ENCODE measurements at regions not wholly inside any gene's neighbourhood (a gene's known extent, or its start where the extent isn't known, plus 50 kb on each side); places are given as distances from the start of the nearest gene placed in this dataset.

GRCh38 chr10:21195252-21195651 lies 298.1 kb upstream of the NEBL start:
- Mint-ChIP-seq H3K4me3 (ENCODE audit: unreplicated experiment) (no peak overlapping the region), H3K4me1 (ENCODE audit: low read depth) (peaks cover 14% of the 10 kb centered on the region), H3K36me3 (ENCODE audit: low read depth) (peaks cover 5% of the 10 kb centered on the region), H3K27ac (ENCODE audit: unreplicated experiment) (no peak overlapping the region), H3K27me3 (ENCODE audit: low read depth) (no peaks in the 10 kb centered on the region), H3K9me3 (ENCODE audit: low read depth) (peaks cover 12% of the 10 kb centered on the region)
- TF ChIP-seq, protein P1, sequence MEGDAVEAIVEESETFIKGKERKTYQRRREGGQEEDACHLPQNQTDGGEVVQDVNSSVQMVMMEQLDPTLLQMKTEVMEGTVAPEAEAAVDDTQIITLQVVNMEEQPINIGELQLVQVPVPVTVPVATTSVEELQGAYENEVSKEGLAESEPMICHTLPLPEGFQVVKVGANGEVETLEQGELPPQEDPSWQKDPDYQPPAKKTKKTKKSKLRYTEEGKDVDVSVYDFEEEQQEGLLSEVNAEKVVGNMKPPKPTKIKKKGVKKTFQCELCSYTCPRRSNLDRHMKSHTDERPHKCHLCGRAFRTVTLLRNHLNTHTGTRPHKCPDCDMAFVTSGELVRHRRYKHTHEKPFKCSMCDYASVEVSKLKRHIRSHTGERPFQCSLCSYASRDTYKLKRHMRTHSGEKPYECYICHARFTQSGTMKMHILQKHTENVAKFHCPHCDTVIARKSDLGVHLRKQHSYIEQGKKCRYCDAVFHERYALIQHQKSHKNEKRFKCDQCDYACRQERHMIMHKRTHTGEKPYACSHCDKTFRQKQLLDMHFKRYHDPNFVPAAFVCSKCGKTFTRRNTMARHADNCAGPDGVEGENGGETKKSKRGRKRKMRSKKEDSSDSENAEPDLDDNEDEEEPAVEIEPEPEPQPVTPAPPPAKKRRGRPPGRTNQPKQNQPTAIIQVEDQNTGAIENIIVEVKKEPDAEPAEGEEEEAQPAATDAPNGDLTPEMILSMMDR (IDR thresholded peaks at IDR 0.05), result no peak
- DNase-seq (ENCODE audit: low spot score), result no peak

GRCh38 chr10:21194510-21194993 lies 297.4 kb upstream of the NEBL start:
- no peak for DNase-seq (ENCODE audit: low spot score)
- peaks cover 5% of the 10 kb centered on the region for H3K36me3 Mint-ChIP-seq (ENCODE audit: low read depth)
- peaks cover 14% of the 10 kb centered on the region for H3K4me1 Mint-ChIP-seq (ENCODE audit: low read depth)
- no peaks in the 10 kb centered on the region for H3K27me3 Mint-ChIP-seq (ENCODE audit: low read depth)
- TF ChIP-seq, protein P1 (IDR thresholded peaks at IDR 0.05), result no peak
- H3K27ac Mint-ChIP-seq (ENCODE audit: unreplicated experiment), result peak overlapping the region; percentile 50
- no peak overlapping the region for H3K4me3 Mint-ChIP-seq (ENCODE audit: unreplicated experiment)
- peaks cover 14% of the 10 kb centered on the region for H3K9me3 Mint-ChIP-seq (ENCODE audit: low read depth)

GRCh38 chr10:21193196-21193595 lies 296.1 kb upstream of the NEBL start:
- H3K36me3 Mint-ChIP-seq (ENCODE audit: low read depth), result peaks cover 5% of the 10 kb centered on the region
- TF ChIP-seq, protein P1 (IDR thresholded peaks at IDR 0.05), result no peak
- DNase-seq (ENCODE audit: low spot score), result no peak
- H3K27ac Mint-ChIP-seq (ENCODE audit: unreplicated experiment), result no peak overlapping the region
- no peaks in the 10 kb centered on the region for H3K27me3 Mint-ChIP-seq (ENCODE audit: low read depth)
- no peak overlapping the region for H3K4me3 Mint-ChIP-seq (ENCODE audit: unreplicated experiment)
- H3K4me1 Mint-ChIP-seq (ENCODE audit: low read depth), result peaks cover 14% of the 10 kb centered on the region
- peaks cover 12% of the 10 kb centered on the region for H3K9me3 Mint-ChIP-seq (ENCODE audit: low read depth)

DNA sequence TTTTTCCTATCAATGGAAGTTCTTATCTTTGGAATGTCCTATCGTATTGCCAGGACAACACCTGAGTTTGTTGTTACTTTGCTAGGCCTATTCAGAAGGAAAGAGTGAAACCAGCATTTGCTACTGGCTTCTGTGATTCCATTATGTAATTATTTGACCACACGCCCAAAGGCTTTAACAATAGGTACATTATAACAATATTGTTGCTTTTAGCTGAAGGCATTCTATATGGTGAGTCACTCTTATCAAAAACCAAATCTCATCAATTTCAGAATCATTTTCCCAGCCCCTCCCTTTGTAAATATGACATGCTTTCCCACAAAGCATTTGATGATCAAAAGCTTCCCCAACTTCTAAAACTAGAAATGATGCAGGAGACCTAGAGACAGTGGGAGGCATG lies 294.4 kb upstream of the NEBL start:
- DNase-seq (ENCODE audit: low spot score), result no peak
- TF ChIP-seq, protein P1 (IDR thresholded peaks at IDR 0.05), result no peak
- no peak overlapping the region for H3K27ac Mint-ChIP-seq (ENCODE audit: unreplicated experiment)

GRCh38 chr10:21184984-21185383 lies 287.9 kb upstream of the NEBL start:
- TF ChIP-seq, protein P1 (IDR thresholded peaks at IDR 0.05), result no peak
- Mint-ChIP-seq H3K4me1 (ENCODE audit: low read depth) (peaks cover 17% of the 10 kb centered on the region), H3K9me3 (ENCODE audit: low read depth) (peaks cover 11% of the 10 kb centered on the region), H3K36me3 (ENCODE audit: low read depth) (peaks cover 5% of the 10 kb centered on the region), H3K4me3 (ENCODE audit: unreplicated experiment) (no peak overlapping the region), H3K27ac (ENCODE audit: unreplicated experiment) (no peak overlapping the region), H3K27me3 (ENCODE audit: low read depth) (no peaks in the 10 kb centered on the region)
- DNase-seq (ENCODE audit: low spot score), result no peak

More for the DNA sequence above, 294.4 kb upstream of the NEBL start:
- H3K4me1 Mint-ChIP-seq (ENCODE audit: low read depth), result peaks cover 14% of the 10 kb centered on the region
- H3K4me3 Mint-ChIP-seq (ENCODE audit: unreplicated experiment), result no peak overlapping the region
- peaks cover 5% of the 10 kb centered on the region for H3K9me3 Mint-ChIP-seq (ENCODE audit: low read depth)
- H3K27me3 Mint-ChIP-seq (ENCODE audit: low read depth), result no peaks in the 10 kb centered on the region
- no peaks in the 10 kb centered on the region for H3K36me3 Mint-ChIP-seq (ENCODE audit: low read depth)
